Stimulated activated CD4-positive, alpha-beta T cell treated with anti-CD3 and anti-CD28 coated beads, Interleukin-15, amount 100 ng/mL, for 1 hour (primary cell): ENCODE measurements at regions not wholly inside any gene's neighbourhood (a gene's known extent, or its start where the extent isn't known, plus 50 kb on each side); places are given as distances from the start of the nearest gene placed in this dataset.
"Not testable (repeated sequence)": the region's sequence is repeated elsewhere in the genome, so short reads cannot be mapped to it uniquely, and the experiment has no call there.

Experiments
- DNase-seq, 2 donors: peaks; one replicate each; pipeline ENCODE4 v3.0.0-alpha.2; 2020; ENCODE audit warnings: low read depth in 1 of 2, low spot score in 1 of 2

- DNase-seq, result no peak
Measured at GRCh38 chr2:84223191-84223590, 235.9 kb downstream of the SUCLG1 start.

DNA sequence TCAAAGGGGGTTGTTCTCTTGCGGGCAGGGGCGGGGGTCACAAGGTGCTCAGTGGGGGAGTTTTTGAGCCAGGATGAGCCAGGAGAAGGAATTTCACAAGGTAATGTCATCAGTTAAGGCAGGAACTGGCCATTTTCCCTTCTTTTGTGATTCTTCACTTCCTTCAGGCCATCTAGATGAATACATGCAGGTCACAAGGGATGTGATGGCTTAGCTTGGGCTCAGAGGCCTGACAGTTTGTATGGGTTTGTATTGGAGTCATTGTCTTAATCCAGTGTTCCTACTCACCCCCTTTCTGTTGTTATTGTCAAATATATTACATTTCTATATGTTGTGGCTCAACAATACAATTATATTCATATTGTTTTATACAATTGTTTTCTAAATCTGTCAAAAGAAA lies 238.0 kb downstream of the SUCLG1 start:
- not testable (repeated sequence) for DNase-seq

DNA sequence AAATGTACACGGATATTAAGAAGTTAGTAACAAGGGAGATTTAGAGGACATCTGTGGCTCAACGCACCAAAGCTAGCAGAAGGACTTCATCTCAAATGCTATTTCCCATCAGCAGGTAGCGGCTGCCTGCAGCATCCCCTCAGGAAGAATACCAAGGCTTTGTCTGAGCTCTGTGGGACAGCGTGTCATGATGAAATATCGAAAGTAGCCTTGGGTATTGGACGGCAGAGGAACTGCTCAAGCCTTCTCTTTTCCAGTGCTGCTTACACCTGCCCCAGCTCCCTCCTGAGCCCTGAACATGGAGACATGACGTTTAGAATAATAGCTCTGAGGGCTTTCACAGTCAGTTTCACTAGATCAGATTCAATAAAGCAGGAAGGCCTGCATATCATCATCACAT lies 241.6 kb downstream of the SUCLG1 start:
- no peak for DNase-seq

GRCh38 chr2:84214455-84214854 lies 244.6 kb downstream of the SUCLG1 start:
- DNase-seq, result no peak

- no peak for DNase-seq
Measured at GRCh38 chr2:84212611-84213314, 246.3 kb downstream of the SUCLG1 start.

DNA sequence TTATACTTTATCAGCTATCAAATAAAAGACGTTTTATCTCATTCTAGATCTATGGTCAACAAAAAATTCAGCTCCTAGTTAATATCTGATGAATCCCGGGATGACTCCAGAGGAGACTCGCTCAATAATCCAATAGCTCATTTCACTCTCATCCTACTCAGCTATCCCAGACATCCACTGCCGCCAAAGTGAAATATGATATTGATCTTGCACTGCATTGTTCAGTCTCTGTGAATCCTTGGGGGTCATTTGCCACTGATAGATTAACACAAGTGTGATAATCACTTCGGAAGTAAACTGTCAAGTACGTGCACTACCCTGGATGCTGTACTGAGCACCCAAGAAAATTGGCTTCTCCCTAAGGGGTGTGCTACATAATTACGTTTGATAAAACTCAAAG lies 249.1 kb downstream of the SUCLG1 start:
- no peak for DNase-seq

DNA sequence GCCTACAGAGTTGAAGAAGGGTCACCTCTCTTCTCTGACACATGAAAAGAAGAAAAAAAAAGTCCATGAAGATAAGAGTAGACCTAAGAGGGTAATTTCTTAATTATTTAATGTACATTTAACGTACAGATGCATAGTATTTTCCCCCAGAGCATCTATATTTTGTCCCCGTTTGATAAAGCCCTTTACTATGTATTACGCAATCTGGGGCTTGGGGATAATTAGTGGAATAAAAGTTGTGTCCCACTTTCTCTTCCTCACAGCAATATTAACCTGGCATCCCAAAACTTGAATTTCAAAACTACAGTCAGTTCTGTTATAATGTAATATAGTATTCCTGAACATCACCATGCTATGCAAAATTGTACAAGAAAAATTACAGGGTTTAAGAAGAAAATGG lies 254.1 kb downstream of the SUCLG1 start:
- DNase-seq, result no peak

DNA sequence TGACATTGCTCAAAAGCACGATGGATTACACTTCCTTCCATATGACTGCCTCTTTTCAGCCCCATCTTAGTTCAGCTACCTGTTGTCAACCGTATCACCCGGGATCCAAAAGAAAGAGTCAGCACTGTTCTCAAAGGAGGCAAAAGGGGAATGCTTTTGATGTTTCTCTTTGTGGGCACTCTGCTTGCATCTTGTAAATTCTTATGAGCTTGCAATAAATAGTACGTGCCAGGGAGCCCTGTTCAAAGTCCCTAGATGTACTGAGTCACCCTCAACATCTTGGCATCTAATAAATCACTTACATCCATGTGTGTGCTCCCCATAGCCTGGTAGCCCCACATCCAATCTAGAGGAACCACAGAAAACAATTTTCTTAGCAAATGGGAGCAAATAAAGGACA lies 256.9 kb downstream of the SUCLG1 start:
- DNase-seq, result no peak

DNA sequence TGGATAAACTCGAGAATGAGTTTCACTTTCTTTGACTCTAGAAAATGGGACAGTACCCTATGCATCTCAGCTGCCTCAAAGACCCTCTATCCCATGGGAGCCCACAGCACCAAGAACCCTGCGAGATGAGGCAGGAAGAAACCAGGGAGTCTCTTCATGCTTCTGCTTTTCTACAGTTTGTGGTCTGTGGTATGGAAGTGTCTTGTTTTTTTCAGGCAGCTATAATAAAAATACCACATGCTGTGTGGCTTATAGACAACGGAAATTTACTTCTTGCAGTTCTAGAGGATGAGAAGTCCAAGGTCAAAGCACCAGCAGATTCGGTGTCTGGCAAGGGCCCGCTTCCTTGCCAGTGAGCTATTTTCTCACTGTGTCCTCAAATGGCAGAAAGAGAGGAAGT lies 257.9 kb downstream of the SUCLG1 start:
- no peak for DNase-seq

GRCh38 chr2:84197901-84198300 lies 261.2 kb downstream of the SUCLG1 start:
- no peak for DNase-seq

- DNase-seq, result no peak
Measured at GRCh38 chr2:84194949-84195644, 264.0 kb downstream of the SUCLG1 start.

DNA sequence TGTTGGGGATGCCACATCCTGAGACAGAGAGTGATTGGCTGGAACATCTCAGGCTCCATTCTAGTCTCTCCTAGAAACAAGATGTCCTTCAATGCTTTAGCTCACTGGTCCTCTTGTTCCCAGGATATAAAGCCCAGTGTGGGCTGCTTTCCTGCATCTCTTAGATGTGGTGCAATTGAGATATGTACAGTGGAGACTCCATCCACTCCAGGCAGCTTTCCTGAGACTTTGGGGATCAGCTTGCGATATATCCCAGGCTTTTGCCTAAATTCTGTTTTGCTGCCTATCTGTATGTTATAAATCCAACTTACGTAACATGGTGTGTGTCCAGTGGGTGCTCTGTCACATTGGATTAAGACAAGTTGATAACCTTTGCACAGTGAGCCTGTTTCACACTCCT lies 264.9 kb downstream of the SUCLG1 start:
- DNase-seq, result no peak

GRCh38 chr2:84187258-84187657 lies 271.8 kb downstream of the SUCLG1 start:
- DNase-seq, result no peak

DNA sequence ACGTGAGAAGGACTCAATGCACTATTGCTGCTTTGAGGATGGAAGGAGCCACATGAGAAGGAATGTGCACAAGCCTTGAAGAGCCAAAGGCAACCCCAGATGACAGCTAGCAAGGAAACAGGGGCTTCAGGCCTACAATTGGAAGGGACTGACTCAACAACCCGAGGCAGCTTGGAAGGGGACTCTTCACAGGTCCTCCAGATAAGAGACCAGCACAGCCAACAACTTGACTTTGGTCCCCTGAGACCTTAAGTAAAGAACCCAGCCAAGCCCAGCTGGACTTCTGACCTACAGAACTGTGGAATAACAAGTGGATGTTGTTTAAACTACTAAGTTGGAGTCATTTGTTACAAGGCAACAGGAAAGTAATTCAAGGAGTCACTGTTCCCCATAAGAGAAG lies 277.2 kb downstream of the SUCLG1 start:
- DNase-seq, result no peak

- no peak for DNase-seq
Measured at GRCh38 chr2:84177733-84178132, 281.3 kb downstream of the SUCLG1 start.

DNA sequence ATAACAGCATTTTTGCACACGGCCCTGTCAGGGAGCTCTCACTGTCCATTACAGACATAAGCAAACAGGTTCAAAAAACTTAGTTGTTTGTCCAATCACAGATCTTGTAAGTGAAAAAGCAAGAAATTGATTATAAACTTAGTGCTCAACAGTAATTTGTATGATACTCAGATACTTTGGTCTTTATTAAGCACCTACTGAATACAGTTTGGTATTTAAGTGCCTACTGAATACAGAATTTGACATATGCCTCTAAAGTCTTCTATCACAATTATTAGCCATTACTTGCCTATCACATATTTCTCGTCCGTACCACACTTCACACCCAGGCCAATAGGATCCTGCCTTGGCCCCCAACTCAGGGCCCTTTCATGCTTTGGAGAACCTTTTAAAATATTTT lies 283.1 kb downstream of the SUCLG1 start:
- no peak for DNase-seq

- DNase-seq, result no peak
Measured at GRCh38 chr2:84175340-84175739, 283.7 kb downstream of the SUCLG1 start.

DNA sequence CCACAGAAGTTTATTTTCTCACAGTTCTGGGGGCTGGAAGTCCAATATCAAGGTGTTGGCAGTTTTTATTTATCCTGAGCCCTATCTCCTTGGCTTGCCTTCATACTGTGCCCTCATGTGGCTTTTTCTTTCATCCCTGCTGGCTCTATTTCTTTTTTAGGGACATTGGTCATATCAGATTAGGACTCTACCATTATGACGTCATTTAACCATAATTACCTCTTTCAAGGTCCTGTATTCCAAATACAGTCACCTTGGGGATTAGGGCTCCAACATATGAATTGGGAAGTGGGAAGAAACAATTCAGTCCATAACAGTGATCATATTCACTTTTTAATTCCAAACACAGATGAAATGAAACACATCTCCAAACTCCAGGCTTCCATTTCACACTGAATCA lies 286.0 kb downstream of the SUCLG1 start:
- DNase-seq, result no peak

DNA sequence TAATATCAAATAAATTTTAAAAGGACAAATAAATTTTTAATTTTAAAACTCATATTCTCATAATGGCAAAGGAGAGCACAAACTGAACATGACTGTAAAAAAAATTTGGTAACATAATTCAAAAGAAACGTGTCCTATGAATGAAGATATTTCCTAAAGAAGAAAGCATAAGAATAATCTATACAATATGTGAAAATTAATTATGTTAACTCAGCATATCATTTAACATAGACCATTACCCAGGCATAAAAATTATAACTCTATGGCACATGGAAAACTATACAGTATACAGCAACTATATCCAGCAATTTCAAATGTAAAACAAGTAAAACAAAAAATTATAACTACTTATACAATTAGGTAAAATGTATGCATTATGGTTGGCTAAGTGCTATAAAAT lies 288.1 kb downstream of the SUCLG1 start:
- DNase-seq, result no peak

DNA sequence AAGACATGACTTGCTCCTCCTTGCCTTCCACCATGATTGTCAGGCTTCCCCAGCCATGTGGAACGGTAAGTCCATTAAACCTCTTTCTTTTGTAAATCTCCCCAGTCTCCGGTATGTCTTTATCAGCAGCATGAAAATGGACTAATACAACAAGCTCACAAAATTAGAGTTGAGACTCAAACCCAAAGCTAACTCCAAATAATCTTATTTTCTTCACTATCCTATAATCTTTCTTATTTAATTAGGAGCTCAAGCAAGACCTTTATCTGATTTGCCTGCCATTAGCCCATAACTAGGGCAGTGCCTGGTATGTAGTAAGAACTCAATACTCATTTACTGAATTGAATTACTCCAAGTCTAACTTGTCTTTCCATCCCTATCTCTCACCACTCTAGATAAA lies 289.2 kb downstream of the SUCLG1 start:
- no peak for DNase-seq

- not testable (repeated sequence) for DNase-seq
Measured at GRCh38 chr2:84168552-84168951, 290.5 kb downstream of the SUCLG1 start.

GRCh38 chr2:84165256-84165655 lies 293.8 kb downstream of the SUCLG1 start:
- DNase-seq, result no peak

DNA sequence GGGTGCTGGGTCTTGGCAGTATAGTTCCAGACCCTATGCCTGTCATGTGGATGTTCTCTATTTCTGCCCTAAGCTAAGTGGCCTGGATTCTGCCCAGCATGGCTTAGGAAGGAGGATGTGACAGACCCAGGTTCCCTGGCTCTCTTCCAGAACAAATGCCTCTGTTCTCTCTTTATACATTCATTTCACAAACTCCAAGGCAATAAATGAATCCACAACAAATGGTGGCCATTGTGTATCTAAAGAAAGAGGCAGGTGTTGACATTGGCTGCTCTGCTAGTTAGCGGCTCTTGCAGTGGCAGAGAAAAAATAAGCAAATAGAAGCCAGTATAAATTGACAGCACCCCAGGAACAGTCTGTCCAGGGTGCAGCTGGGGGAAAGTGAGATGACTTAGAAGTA lies 298.6 kb downstream of the SUCLG1 start:
- no peak for DNase-seq
